SK-N-SH treated with all-trans-retinoic acid at 6 μM for 48 hours (cell line): ENCODE measurements at regions not wholly inside any gene's neighbourhood (a gene's known extent, or its start where the extent isn't known, plus 50 kb on each side); places are given as distances from the start of the nearest gene placed in this dataset.

ENCODE experiments used
- ARNTL ChIP-seq: fragments of 450-650 bp; formaldehyde crosslinking; IDR thresholded peaks from 2 replicates; pipeline ENCODE4 v1.5.0; 2020; ENCODE audit warnings: low read depth, mild to moderate bottlenecking, moderate library complexity, borderline replicate concordance
- RARB ChIP-seq: fragments of 250-450 bp; sonication (Bioruptor Pico); IDR thresholded peaks from 2 replicates; pipeline ENCODE4 v1.8.0; 2021; ENCODE audit warnings: mild to moderate bottlenecking, moderate library complexity
- ZFP3 ChIP-seq: fragments of 250-450 bp; sonication (Bioruptor Pico); IDR thresholded peaks from 2 replicates; pipeline ENCODE4 v1.5.0; 2020; ENCODE audit warnings: mild to moderate bottlenecking, moderate library complexity
- ZNF565 ChIP-seq: fragments of 450-650 bp; formaldehyde crosslinking; conservative IDR thresholded peaks from 2 replicates; pipeline ENCODE4 v1.5.0; 2020; ENCODE audit warnings: low read depth, mild to moderate bottlenecking, moderate library complexity
- ZNF8 ChIP-seq: fragments of 450-650 bp; formaldehyde crosslinking; IDR thresholded peaks from 2 replicates; pipeline ENCODE4 v1.5.0; 2020; ENCODE audit warnings: mild to moderate bottlenecking, moderate library complexity
- TF ChIP-seq, protein P1 (sequence below): fragments of 250-450 bp; sonication (Bioruptor Pico); IDR thresholded peaks from 2 replicates; pipeline ENCODE4 v1.8.0; 2020; ENCODE audit warnings: mild to moderate bottlenecking, moderate library complexity, borderline replicate concordance
- TF ChIP-seq, protein P2 (sequence below): fragments of 250-450 bp; sonication (Bioruptor Pico); IDR thresholded peaks from 2 replicates; pipeline ENCODE4 v1.5.1; 2020; ENCODE audit warnings: low read depth, mild to moderate bottlenecking, moderate library complexity

DNA sequence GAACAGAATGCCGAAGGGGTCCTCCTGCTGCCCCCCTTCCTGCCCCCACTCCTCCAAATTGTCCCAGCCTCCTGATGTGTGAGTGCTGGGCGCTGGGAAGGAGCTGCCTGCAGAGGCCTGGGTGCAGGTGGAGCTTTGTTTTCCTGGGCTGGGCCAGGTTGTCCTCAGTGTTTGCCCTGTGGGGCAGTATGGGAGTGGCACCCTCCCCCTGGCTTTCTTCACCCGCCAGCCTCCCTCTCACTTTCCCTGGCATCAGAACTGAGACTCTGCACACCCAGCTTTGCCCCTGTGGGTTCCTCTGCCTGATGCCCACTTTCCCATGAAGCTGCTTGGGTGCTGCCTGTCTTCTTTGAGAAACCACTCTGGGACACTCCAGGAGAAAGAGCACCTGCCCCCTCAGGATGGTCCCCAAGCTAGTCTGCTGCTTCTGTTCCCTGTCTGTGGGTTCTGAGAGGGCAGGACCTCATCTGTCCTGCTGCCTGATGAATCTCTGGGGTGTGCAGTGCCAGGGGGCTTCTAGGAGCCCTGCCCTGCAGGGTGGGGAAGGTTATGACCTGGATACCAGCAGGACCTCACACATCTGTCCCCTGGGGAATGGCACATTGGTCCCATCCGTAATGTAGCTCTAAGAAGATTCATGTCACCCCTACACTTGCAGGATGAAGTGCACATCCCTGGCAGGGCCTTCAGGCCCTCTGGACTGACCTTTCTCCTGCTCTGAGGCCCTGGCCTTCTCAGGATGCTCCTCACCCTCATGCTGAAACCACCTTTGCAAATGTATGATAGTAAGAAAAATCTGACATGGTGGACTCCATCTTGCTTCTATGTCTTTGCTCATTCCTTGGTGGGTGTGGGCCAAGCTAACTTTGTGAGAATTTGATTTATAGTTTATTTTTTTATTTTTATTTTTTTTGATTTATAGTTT lies 146.8 kb upstream of the HS6ST1 start:
- TF ChIP-seq, protein P1, sequence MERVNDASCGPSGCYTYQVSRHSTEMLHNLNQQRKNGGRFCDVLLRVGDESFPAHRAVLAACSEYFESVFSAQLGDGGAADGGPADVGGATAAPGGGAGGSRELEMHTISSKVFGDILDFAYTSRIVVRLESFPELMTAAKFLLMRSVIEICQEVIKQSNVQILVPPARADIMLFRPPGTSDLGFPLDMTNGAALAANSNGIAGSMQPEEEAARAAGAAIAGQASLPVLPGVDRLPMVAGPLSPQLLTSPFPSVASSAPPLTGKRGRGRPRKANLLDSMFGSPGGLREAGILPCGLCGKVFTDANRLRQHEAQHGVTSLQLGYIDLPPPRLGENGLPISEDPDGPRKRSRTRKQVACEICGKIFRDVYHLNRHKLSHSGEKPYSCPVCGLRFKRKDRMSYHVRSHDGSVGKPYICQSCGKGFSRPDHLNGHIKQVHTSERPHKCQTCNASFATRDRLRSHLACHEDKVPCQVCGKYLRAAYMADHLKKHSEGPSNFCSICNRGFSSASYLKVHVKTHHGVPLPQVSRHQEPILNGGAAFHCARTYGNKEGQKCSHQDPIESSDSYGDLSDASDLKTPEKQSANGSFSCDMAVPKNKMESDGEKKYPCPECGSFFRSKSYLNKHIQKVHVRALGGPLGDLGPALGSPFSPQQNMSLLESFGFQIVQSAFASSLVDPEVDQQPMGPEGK (CRISPR knock-in tag) = no peak
- TF ChIP-seq RARB (CRISPR knock-in tag) (no peak), ZNF565 (no peak), ARNTL (CRISPR knock-in tag) (no peak), ZNF8 (no peak), ZFP3 (CRISPR knock-in tag) (no peak)
- TF ChIP-seq, protein P2, sequence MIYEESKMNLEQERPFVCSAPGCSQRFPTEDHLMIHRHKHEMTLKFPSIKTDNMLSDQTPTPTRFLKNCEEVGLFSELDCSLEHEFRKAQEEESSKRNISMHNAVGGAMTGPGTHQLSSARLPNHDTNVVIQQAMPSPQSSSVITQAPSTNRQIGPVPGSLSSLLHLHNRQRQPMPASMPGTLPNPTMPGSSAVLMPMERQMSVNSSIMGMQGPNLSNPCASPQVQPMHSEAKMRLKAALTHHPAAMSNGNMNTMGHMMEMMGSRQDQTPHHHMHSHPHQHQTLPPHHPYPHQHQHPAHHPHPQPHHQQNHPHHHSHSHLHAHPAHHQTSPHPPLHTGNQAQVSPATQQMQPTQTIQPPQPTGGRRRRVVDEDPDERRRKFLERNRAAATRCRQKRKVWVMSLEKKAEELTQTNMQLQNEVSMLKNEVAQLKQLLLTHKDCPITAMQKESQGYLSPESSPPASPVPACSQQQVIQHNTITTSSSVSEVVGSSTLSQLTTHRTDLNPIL (CRISPR knock-in tag) = no peak
